Heart left ventricle (tissue), 13 donors: ENCODE measurements at regions not wholly inside any gene's neighbourhood (a gene's known extent, or its start where the extent isn't known, plus 50 kb on each side); places are given as distances from the start of the nearest gene placed in this dataset.

Experiments used
- CTCF ChIP-seq, 12 donors: fragments of 200-600 bp; sonication (generic) in 4 of 12; IDR thresholded peaks; one replicate each; pipeline versions ENCODE4 v1.5.0 to v1.8.0; 2018 to 2022; ENCODE audit warnings: antibody characterized with exemption in 12 of 12, mild to moderate bottlenecking in 5 of 12
- POLR2A ChIP-seq, 2 donors: fragments of 450-650 bp; IDR thresholded peaks; one replicate each; pipeline ENCODE4 v1.6.1; 2017; ENCODE audit warnings: antibody characterized with exemption in 2 of 2, mild to moderate bottlenecking in 2 of 2, moderate library complexity in 2 of 2
- donor health status: ischemic (EF 13 %, LVEDD 7.1; RV severe dilation, severe dysfunction).
- donor health status: DM: no; HTN: yes; CAD: no.
- donor health status: DM: no; HTN: no; CAD: no.
- donor health status: ischemic (EF 25% LVEDD 6.9; RV normal size, moderate dysfunction).
- donor health status: ischemic (EF 25% LVEDD 5.7; RV mildly dilated, moderate dysfunction).
- donor health status: ischemic (EF 35%, LVEDD 5.7; RV mildly dilated, moderate dysfunction).
- donor health status: nonischemic (EF 11% LVEDD 7.7; RV severe dilation, severe dysfunction).
- donor health status: DM: yes; HTN: yes; CAD: no.
- donor health status: PGD.
- donor health status: ischemic (EF 29% LVEDD 5.4; RV normal size, mild dysfunction).
- donor health status: nonischemic (EF 23%, LVEDD 6.1; RV moderate dilation, normal function).

DNA sequence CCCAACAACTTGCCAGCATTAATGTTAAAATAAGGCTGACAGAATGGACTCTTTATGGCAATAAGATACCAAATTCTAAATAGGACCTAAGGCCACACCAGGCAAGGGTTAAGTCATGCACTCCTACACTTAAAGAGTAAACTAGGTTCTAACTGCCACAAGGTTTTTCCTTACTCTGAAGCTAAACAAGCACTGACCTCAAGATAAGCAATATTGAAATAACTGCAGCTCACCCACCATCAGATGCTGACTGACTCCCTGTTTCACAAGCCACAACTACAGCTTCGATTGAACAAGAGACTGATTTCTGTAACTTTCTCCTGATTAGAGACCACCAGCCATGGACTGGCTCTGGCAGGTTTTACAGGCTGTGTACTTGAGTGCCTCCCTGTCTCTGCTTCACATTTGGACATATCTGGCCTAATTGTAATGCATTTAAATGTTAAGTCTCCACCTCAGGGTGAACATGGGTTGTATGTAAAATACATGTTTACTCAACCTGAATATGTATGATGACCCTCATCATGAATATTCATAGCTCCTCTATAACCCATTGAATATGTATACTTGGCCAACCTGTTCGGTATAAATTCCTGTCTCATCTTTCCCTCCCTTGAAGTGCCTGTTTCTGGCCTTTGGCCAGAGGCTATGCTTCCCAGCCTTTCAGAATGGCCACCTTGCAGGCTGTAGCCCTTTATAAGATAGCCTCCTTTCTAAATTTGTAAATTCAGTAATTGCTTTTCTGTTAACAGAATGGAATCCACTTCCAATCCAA, 70.5 kb upstream of the DAAM1 start:
- TF ChIP-seq CTCF (IDR thresholded peaks at IDR 0.05) (no peak), POLR2A (IDR thresholded peaks at IDR 0.05) (no peak)
